ENCODE measurements at regions not wholly inside any gene's neighbourhood (a gene's known extent, or its start where the extent isn't known, plus 50 kb on each side); places are given as distances from the start of the nearest gene placed in this dataset.

DNA sequence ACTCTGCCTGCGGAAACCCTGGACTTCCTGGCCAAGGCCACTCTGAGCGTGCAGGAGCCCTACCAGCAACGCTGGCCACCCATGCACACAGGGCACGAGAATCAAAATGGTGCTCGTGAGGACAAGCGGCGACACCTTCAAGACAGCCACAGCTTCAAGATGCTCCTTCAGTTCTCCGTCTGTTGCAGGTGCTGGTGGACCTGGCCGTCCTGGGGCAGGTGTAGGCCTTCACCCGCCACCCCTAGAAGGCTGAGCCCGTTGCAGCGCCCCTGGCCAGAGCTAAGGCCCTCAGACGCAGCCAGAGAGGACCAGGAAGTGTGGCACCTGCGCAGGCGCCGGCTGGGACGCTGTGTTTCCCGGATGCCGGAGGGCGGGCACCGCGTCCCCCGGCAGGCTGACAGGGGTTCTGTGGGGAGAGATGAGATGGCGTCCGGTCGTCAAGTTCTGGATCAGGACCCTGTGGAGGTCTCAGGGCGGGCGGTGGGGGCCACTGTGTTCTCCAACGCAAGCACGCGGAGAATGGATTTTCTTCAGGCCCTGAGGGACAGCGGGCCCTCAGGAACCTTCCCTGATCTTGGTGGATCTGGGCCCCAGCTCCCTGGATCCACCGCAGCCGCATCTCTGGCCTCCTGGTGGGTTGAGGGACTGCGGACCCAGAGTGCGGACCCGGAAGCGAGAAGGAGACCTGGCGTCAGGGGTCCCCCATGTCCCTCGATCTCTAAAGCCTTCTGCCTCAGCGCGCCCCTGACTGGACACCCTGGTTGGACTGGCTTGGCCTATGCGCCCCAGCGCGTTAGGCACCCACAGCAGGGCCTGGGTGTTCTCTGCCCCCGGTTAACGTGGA, 1770.8 kb upstream of the CDH9 start:
- no peak for TF ChIP-seq POLR2A (IDR thresholded peaks at IDR 0.05; ENCODE audit: extremely low read depth, insufficient read length)
- TF ChIP-seq, protein P1, sequence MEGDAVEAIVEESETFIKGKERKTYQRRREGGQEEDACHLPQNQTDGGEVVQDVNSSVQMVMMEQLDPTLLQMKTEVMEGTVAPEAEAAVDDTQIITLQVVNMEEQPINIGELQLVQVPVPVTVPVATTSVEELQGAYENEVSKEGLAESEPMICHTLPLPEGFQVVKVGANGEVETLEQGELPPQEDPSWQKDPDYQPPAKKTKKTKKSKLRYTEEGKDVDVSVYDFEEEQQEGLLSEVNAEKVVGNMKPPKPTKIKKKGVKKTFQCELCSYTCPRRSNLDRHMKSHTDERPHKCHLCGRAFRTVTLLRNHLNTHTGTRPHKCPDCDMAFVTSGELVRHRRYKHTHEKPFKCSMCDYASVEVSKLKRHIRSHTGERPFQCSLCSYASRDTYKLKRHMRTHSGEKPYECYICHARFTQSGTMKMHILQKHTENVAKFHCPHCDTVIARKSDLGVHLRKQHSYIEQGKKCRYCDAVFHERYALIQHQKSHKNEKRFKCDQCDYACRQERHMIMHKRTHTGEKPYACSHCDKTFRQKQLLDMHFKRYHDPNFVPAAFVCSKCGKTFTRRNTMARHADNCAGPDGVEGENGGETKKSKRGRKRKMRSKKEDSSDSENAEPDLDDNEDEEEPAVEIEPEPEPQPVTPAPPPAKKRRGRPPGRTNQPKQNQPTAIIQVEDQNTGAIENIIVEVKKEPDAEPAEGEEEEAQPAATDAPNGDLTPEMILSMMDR (IDR thresholded peaks at IDR 0.05; ENCODE audit: low read depth, low read length): no peak
- TF ChIP-seq, protein P2, sequence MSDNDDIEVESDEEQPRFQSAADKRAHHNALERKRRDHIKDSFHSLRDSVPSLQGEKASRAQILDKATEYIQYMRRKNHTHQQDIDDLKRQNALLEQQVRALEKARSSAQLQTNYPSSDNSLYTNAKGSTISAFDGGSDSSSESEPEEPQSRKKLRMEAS (IDR thresholded peaks at IDR 0.05; ENCODE audit: low read depth, low read length): no peak
